Transverse colon (tissue), 3 donors: ENCODE measurements at regions not wholly inside any gene's neighbourhood (a gene's known extent, or its start where the extent isn't known, plus 50 kb on each side); places are given as distances from the start of the nearest gene placed in this dataset.

ENCODE experiments used
- EP300 ChIP-seq: sonication (generic); formaldehyde crosslinking; IDR thresholded peaks from one replicate; pipeline ENCODE4 v1.6.1; 2017; ENCODE audit warnings: antibody characterized with exemption, low read depth
- TF ChIP-seq, protein P1 (sequence below), 5 experiments: fragments of 200-600 bp in 3 of 5; fragments of 450-650 bp in 2 of 5; sonication (generic) in 3 of 5; IDR thresholded peaks; 1 replicate in 2 of 5; 2 replicates in 3 of 5; pipeline ENCODE4 v1.5.1; 2016 to 2017; ENCODE audit warnings: antibody characterized with exemption in 5 of 5, inconsistent platforms in 3 of 5, mild to moderate bottlenecking in 2 of 5, moderate library complexity in 1 of 5

DNA sequence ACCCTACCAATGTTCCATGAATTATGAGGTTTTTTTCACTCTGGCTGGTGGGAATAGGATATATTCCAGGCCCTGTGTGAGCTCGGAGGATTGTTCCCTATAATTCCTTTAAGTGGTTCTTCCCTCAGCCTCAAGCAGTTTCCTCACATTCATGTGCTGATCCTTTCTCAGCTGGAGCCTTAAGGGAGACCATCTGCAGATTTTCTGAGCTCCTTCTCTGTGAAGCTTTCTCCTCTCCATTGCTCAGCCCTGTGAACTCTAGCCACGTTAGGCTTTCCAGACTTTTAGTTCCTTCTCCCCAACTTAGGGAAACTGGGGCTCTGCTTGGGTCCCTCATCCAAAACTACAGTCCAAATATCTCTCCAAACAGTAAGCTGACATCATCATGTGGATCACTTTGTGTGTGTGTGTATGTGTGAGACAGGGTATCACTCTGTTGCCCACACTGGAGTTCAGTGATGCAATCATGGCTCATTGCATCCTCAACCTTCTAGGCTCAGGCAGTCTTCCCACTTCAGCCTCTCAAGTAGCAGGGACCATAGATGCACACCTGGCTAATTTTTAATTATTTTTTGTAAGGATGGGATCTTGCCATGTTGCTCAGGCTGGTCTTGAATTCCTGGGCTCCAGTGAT lies 219.5 kb upstream of the OTX2 start:
- TF ChIP-seq, protein P1, sequence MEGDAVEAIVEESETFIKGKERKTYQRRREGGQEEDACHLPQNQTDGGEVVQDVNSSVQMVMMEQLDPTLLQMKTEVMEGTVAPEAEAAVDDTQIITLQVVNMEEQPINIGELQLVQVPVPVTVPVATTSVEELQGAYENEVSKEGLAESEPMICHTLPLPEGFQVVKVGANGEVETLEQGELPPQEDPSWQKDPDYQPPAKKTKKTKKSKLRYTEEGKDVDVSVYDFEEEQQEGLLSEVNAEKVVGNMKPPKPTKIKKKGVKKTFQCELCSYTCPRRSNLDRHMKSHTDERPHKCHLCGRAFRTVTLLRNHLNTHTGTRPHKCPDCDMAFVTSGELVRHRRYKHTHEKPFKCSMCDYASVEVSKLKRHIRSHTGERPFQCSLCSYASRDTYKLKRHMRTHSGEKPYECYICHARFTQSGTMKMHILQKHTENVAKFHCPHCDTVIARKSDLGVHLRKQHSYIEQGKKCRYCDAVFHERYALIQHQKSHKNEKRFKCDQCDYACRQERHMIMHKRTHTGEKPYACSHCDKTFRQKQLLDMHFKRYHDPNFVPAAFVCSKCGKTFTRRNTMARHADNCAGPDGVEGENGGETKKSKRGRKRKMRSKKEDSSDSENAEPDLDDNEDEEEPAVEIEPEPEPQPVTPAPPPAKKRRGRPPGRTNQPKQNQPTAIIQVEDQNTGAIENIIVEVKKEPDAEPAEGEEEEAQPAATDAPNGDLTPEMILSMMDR (IDR thresholded peaks at IDR 0.05) = no peak
- no peak for TF ChIP-seq EP300
